AG04449 (cell line): ENCODE measurements at regions not wholly inside any gene's neighbourhood (a gene's known extent, or its start where the extent isn't known, plus 50 kb on each side); places are given as distances from the start of the nearest gene placed in this dataset.

Experiments
- CTCF ChIA-PET: fragments of 350-600 bp; formaldehyde crosslinking; extraction: SDS; loops from one replicate; lab custom pipeline; 2021; ENCODE audit warnings: antibody characterized with exemption; lab: Yijun Ruan, JAX
- POLR2A ChIA-PET: fragments of 400-600, 350-600 bp; formaldehyde crosslinking; extraction: SDS; loops from one replicate; lab custom pipeline; 2020; ENCODE audit warnings: antibody characterized with exemption, inconsistent platforms; lab: Yijun Ruan, JAX
- DNase-seq: peaks from one replicate; pipeline ENCODE4 v3.0.0-alpha.2; 2010; ENCODE audit warnings: low read depth, low spot score
- H3K4me3 ChIP-seq: 2 replicates; pipeline ENCODE4 v1.5.1; 2011; ENCODE audit warnings: low read depth, mild to moderate bottlenecking, control low read depth, low read length
- CTCF ChIP-seq: IDR thresholded peaks from one replicate; pipeline ENCODE4 v1.5.1; 2011; ENCODE audit warnings: mild to moderate bottlenecking, moderate library complexity, low read length, control low read depth, inconsistent platforms; ENCODE audit not compliant: insufficient read depth; ENCODE audit errors: missing control alignments

- no peak for TF ChIP-seq CTCF
- no peak for DNase-seq
- POLR2A ChIA-PET: no interaction called here
- CTCF ChIA-PET: no interaction called here
- H3K4me3 ChIP-seq: no peak overlapping the region
Measured at GRCh38 chr4:149932188-149932587, 116.5 kb upstream of the IQCM start.

GRCh38 chr4:149933120-149933519, 117.5 kb upstream of the IQCM start:
- no peak overlapping the region for H3K4me3 ChIP-seq
- no peak for DNase-seq
- ChIA-PET CTCF (no interaction called here), POLR2A (no interaction called here)
- TF ChIP-seq CTCF: no peak

- DNase-seq: no peak
- ChIA-PET CTCF (no interaction called here), POLR2A (no interaction called here)
- TF ChIP-seq CTCF: no peak
- no peak overlapping the region for H3K4me3 ChIP-seq
Measured at GRCh38 chr4:149933883-149934282, 118.2 kb upstream of the IQCM start.

GRCh38 chr4:149949381-149949780, 128.9 kb upstream of the DCLK2 start:
- ChIA-PET CTCF (no interaction called here), POLR2A (no interaction called here)
- TF ChIP-seq CTCF: no peak
- H3K4me3 ChIP-seq: no peak overlapping the region
- DNase-seq: no peak

GRCh38 chr4:149951152-149951900, 126.9 kb upstream of the DCLK2 start:
- ChIA-PET POLR2A (no interaction called here), CTCF (interaction anchor here (0.6 to 1.1 kb wide), 2 partner anchors 13 to 290 kb away, joined by 3 read pairs; no protein-coding TSS in a partner anchor)
- no peak for TF ChIP-seq CTCF
- no peak for DNase-seq
- no peak overlapping the region for H3K4me3 ChIP-seq

- CTCF ChIA-PET: no interaction called here
- no peak for DNase-seq
- POLR2A ChIA-PET: no interaction called here
- TF ChIP-seq CTCF: no peak
- no peak overlapping the region for H3K4me3 ChIP-seq
Measured at GRCh38 chr4:149952101-149952500, 126.1 kb upstream of the DCLK2 start.
